ENCODE measurements at regions not wholly inside any gene's neighbourhood (a gene's known extent, or its start where the extent isn't known, plus 50 kb on each side); places are given as distances from the start of the nearest gene placed in this dataset.
"Not testable (repeated sequence)": the region's sequence is repeated elsewhere in the genome, so short reads cannot be mapped to it uniquely, and the experiment has no call there.

DNA sequence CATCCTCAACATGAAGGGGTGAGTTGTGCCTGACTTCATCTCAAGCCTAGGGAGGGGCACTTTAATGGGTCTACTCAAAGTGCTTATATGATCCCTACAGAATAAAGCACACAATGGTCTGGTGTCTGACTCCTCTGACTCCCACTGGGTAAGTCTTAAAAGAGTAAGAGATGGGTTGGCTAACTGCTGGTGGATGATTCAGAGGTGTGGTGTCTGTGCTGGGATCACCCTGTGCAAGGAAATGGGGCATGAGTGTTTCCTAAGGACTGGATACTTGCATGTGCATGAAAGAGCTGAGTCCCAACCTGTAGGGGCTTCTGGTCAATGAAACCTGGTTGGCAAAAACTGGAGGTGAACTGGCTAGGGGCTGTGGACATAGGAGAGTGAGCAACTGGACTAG, 158.8 kb downstream of the IL20RB start:
- no peak for DNase-seq (ENCODE audit: low read depth in 2 of 2)

DNA sequence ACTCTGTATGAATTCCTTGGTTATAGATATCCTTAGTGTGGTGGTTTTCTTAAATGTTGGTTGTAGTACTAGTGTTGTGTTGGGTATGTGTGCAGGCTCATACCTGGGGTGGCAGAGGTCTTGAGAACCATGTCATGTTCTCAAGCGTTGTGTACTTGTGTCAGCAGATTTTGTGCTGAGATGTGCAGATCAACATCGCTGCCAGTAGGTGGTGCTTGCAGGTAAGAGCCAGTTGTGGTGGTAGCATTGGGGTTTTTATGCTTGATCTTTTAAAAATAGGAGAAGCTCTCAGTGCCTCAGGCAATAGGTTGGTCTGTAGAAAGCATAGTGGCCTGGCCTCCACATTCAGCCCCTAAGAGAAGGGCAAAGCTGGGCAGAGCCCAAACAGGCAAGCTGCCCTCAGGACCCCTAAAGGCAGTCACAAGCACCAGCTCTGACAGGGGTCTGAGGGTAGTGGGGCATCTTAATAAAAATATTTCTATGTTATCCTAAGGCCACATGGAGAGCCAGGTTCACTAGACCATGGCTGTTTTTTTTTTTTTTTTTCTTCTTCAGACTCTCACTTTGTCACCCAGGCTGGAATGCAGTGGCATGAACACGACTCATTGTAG, 164.0 kb downstream of the IL20RB start:
- DNase-seq (ENCODE audit: low read depth in 2 of 2) = peak in 1 of 2 donors; percentile 2

DNA sequence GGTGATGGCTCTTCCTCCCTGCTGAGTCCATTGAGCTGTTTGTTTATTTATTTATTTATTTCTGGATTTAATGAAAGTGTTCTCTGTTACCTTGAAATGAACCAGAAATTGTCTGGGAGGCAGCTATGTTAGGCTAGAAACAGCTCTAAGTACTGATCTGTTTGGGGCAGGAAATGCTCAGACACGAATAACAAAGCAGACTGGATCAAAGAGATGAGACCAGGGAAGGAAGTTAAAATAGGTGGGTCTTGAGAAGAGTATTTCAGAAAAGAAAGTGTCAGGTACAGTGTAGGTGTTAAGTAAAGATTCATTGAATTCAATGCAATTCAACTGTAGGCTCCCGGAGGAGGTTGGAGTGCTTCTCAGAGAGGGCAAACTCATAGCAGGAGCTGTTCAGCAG, 173.3 kb downstream of the IL20RB start:
- no peak for DNase-seq (ENCODE audit: low read depth in 2 of 2)

DNA sequence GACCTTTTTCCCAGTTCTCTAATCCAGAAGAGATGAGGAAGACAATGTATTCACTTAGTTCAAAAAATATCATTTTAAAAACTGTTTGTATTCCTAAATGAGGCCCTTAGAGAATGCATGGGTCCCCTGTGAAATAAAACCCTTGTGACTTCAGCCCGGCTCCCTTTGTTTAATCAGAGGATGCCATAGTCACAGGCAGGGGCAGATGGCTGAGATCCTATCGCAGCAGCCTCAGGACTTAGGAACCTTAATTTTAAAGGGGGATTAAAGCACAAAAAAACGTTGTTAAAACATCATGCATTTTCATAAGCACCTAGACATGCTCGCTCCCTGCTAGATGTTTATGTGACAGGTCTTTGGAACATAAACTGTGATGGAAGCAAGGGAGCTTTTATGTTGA, 176.6 kb downstream of the IL20RB start:
- no peak for DNase-seq (ENCODE audit: low read depth in 2 of 2)

DNA sequence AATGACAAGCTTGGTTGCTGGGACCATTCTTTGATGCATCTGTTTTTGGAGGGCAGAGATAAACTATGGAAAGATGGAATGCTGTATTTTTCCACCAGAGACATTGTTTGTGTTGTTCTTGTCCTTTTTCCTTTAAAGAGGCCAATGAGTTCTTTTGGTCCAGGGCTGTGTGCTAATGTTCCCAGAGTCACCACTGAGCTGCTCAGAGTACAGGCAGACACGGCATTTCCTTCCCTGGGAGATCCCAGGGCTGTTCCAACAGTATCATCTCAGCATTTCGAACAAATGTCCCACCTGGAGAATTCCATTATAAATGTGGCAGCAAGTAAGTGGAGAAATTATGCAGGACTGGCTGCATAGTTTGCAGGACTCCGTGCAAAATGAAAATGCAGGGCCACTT, 190.6 kb downstream of the IL20RB start:
- DNase-seq (ENCODE audit: low read depth in 2 of 2) = no peak

DNA sequence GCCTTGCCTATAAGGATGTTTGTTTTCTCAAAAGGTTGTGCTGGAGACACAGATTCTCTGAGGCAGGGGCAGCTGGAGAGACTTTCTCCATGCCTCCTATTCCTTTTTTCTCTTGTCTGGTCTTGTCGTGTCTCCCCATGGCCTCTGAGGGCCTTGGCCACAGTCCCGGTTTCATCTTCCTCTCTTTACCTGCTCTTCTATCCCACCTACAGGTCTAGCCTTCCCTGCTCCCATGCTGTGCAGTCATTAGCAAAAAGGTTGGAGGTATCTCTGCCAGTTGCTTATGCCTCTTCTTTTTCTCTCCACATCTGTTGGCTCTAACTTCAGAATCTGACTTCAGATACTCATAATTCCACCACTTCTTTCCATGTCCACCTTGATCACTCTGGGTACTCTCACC, 191.1 kb downstream of the IL20RB start:
- no peak for DNase-seq (ENCODE audit: low read depth in 2 of 2)

DNA sequence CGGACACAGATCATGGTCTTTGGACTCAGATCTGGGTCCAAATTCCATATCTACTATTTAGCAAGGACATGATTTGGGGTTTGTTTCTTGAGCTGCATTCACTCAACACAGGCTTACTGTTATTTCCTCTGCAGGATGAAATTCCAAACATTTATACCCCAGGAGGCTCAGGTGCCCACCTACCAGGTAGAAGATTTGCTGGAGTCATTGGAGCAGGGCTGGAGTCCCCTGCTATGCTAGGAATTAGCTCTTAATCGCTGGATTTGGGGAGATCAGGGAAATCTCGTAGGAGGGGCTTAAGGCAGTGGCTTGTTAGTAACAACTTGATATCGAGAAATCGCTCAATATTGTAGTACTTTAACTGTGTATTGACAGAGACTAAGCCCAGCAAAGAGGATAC, 193.0 kb downstream of the IL20RB start:
- no peak for DNase-seq (ENCODE audit: low read depth in 2 of 2)

DNA sequence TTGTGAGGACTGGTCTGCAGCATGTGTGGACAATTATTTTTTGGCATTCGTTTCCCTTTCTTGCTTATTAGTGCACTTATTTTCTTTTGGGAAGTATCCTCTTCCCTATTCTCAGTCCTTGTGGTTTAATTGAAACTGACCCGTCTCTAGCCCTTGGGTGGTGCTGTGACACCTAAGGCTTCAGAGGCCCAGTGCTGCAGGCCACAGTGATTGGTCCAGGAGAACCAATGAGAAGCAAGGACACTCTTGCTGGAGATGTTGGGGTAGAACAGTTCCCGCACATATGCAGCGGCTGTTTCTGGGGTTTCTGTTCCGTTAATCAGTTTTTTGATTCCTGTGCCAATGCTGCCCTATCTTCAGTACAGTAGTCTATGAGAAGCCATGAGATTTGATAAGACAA, 195.3 kb downstream of the IL20RB start:
- DNase-seq (ENCODE audit: low read depth in 2 of 2) = not testable (repeated sequence)

DNA sequence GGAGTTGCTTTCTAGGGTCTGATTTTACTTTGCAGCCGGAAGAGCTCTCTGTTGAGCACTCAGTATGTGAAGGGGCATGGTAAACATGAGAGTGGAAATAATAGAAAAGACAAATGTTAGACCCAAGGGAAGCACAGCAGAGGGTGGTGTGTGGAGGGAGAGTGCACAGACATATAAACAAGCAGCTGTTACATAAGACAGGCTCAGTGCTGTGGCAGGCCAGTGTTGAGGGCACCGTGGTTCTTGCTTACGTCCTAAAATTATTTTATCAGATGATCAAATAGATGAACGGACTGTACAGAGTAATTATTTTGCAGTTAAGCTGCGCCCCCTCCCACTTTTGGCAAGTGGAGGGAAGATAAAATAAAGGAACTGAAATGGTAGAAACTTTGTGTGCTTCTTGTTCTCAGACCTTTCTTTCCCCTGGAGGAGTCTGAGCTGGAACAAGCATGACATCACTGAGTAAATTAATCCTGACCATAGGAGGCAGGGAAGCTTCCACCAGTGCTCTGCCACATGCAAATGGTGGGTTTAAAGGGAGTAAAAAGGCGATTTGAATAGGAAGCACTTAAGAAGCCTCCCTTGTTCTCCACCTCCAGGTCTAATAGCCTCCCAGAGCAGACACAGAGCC, 205.6 kb downstream of the IL20RB start:
- no peak for DNase-seq (ENCODE audit: low read depth in 2 of 2)

DNA sequence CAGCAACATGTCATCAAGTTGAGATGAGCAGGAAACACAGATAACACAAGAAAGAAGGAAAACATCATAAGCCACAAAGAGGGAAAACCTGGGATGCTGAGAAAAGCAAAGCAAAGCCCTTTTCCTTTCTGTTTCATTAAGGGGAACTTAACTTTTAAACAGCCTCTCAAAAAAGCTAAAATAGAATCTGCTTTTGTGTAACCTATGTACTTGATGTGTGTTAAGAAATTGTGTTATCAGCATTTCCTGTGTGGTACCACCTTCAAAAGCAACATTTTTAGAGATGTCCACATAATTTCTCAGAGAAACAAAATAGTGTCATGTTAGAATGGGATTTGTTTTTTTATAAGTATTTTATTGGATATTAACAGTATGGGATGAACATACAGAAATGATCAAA, 206.2 kb downstream of the IL20RB start:
- DNase-seq (ENCODE audit: low read depth in 2 of 2) = no peak

DNA sequence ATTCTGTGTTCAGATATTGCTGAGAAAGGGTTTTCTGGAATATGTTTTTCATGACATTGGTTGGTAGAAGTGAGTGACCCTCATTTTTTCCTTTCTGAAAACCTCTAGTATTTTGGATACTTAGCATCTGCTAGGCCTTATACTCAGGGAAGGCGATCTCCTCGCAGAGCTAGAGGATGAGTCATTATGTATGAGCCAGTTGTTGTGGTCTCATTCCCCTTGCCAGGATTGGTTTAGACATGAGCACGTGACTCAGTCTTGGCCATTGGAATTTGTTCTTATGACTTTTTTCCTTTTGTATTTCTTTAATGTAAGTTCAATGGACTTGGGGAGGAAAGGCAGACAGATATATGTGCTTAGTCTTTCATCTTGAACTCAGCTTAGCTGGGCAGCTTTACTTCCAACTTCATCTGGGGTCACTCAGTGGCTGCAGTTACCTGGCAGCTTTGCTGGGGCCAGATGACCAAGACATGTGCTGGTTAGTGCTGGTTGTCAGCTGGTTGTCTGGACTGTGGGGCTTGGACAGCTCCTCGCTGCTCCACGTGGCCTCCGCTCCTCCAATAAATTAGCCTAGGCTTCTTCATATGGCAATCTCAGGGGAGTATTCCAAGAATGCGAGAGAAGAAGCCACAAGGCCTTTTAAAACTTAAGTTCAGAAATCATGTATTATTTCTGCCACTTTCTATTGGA, 207.5 kb downstream of the IL20RB start:
- no peak for DNase-seq (ENCODE audit: low read depth in 2 of 2)

DNA sequence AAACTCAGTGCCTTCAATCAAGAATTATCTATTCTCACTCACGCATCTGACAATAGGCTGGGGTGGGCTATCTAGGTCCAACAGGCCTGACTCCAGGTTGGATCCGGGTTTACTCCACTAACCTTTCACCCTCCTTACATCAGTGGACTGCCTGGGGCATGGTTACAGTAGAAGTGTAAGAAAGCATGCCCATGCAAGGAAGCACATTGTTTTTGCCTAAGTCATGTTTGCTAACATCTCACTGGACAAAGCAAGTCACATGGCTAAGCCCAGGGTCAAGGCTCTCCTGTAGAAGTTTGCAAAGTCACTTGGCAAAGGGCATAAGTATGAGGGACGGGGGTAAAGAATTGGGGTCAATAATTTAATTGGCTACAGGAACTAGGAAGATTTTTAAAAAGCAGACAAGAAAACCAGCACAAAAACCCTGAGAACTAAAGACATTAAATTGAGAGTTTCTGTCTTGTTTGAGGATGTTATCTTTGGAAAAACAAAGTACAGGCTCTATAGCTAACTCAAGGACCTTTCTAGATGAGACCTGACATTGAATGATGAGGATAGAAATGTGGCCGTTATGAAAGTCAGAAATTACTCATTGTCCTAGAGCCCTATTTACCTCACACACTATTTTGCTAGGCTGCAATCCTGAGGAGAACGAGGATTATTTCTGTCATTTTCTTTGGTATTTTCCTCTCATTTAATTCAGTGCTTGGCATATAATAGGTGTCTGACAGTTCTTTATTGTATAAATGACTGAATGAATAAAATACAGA, 214.2 kb downstream of the IL20RB start:
- no peak for DNase-seq (ENCODE audit: low read depth in 2 of 2)

DNA sequence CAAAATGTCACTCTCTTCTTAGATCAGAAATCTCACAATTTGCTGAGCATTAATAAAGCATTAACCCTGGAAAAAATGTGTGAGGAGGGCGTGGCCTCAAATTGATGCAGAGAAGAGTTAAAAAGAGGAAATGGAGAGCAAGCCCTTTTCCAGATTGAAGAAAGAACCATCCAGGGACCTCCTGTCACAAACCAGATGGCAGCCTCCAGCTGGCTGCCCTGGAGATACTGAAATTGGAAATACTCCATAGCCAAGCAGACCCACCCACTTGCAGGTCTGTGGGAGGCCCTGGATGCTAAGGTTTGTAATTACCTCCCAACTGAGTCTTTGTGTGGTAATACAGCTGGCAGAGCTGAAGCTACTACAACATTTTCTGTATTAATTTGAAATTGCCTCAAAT, 214.9 kb downstream of the IL20RB start:
- DNase-seq (ENCODE audit: low read depth in 2 of 2) = no peak

DNA sequence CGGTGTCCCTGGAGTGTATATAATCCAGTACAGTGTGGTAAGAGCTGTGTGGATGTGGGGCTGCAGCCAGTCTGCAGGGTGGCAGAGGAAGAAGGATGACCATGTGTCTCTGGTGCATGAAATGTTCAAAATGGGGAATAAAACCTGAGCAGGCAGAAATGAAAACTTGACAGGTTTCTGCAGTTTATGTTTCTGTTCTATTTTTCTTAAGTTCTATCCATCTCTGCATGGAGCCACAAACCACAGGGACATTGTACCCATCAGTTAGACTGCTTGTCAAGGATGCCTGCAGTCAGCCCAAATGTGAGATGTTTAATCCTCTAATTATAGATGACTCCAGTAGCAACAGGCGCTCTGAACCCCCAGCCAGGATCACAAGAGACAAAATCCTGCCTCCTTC, 216.7 kb downstream of the IL20RB start:
- DNase-seq (ENCODE audit: low read depth in 2 of 2) = no peak

DNA sequence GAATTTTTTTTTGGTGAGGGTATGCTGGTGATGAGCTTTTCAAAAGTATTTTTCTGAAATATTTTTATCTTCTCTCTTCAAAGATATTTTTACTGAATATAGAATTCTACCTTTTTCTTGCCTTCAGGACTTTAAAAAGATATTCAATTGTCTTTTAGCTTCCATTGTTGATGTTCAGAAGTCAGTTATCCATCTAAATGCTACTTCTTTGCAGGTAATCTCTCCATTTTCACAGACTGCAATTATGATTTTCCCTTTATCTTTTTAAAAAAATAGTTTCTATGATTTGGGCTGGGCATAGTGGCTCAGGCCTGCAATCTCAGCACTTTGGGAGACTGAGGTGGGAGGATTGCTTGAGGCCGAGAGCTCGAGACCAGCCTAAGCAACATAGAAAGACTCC, 222.4 kb downstream of the IL20RB start:
- DNase-seq (ENCODE audit: low read depth in 2 of 2) = no peak

DNA sequence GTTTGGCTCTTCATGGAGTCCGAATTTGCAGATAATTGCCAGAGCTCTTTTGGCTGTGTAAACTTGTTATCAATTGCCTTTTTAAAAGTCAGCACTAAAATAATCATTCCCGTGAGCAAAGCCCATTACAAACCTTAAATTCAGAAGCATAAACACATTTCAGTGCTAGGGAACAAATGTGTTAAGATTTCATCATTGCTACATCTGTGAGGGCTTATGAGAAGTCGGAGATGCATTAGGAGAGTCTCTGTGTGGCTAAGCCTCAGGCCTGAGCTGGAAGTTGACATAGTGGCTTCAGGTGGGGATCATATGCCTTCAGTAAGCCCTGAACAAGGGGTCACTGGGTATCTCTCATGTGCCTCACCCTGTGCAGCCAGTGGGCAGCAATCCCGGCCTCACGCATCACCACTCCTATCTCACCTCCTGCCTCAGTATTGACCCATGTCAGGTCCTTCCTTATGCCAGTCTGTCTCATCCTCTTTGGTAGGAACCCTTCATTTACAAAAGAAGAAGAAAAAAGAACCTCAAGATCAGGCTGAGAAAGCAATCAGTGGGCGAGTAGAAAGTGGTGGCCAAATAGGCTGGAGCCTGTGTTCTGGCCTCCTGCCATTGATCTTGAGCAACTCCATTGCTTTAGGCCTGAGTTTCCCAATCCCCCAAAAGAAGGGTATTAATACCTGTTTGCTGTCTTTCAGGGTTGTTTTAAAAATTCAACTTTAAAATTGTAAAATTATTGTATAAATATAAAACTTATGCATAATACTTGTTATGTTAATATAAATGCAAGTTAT, 233.5 kb downstream of the IL20RB start:
- DNase-seq (ENCODE audit: low read depth in 2 of 2) = no peak

DNA sequence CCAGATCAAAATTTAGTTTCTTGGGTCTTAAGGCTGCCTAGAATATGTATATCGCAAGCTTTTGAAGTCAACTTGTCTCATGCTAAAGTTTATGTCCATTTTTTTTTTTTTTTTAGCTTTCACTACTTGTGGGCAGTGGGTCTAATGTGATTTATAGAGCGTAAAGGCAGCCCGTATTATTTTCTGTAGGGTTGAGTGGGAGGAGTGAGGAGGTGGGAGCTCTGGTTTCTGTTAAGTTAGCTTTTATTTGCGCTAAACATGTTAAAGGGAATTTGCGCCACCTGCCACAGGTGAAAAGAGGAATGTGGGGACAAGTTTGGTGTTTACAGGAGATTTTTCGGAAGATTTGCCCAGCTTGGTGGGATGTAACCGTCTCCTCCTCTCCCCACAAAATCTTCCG, 234.2 kb downstream of the IL20RB start:
- no peak for DNase-seq (ENCODE audit: low read depth in 2 of 2)

DNA sequence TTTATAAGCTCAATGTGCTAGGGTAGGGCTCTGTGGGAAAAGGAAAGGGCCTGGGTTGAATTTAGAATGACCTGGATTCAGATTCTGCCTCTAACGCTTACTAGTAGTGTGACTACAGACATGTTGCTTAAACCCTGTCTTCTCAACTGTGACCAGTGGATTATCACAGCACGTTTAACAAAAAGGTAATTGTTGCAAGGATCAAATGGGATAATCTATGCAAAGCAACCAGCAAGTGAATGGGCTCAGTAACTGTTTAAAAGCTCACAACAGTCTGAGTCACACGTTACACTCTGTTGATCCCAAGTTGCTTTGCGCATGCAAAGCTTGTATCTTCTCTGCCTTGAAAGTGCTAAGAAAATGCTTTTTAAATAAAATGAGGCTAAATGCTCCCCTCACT, 236.5 kb downstream of the IL20RB start:
- DNase-seq (ENCODE audit: low read depth in 2 of 2) = no peak

DNA sequence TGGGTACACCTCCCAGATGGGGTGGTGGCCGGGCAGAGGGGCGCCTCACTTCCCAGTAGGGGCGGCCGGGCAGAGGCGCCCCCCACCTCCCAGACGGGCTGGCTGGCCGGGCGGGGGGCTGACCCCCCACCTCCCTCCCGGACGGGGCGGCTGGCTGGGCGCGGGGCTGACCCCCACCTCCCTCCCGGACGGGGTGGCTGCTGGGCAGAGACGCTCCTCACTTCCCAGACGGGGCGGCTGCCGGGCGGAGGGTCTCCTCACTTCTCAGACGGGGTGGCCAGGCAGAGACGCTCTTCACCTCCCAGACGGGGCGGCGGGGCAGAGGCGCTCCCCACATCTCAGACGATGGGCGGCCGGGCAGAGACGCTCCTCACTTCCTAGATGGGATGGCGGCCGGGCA, 240.6 kb downstream of the IL20RB start:
- not testable (repeated sequence) for DNase-seq (ENCODE audit: low read depth in 2 of 2)

DNA sequence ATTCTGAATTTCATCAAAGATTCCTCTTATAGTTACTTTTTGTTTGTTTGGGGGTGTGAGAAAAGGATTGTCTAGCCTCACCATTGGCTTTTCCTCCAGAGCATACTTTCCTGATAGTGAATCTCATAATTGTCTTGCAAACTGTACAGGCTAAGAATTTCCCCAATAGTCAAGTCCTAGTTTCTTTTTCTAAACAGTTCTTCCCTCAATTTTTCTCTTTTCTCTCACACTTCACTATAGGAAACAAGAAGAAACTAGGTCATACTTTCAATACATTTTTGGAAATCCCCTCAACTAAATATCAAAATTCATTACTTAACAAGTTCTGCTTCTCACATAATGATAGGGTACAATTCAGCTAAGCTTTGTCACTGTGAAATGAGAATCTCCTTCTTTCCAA, 241.9 kb downstream of the IL20RB start:
- DNase-seq (ENCODE audit: low read depth in 2 of 2) = no peak

DNA sequence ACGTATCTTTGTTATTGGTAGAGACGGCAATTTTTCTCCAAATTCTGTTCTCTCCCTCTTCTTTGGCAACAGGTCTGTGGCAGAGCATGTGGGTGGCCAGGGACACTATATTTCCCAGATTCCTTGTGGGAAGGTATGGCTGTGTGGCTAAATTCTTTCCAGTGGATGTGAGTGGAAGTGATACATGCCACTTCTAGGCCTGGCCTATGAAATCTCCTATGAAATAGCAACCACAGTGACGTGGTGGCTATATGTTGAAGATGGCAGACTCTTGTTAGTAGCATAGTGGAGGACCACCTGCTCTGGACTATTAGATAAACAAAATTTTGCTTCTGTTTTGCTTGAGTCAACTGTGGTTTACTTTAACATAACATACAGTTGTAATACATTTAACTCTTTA, 243.3 kb downstream of the IL20RB start:
- DNase-seq (ENCODE audit: low read depth in 2 of 2) = no peak

DNA sequence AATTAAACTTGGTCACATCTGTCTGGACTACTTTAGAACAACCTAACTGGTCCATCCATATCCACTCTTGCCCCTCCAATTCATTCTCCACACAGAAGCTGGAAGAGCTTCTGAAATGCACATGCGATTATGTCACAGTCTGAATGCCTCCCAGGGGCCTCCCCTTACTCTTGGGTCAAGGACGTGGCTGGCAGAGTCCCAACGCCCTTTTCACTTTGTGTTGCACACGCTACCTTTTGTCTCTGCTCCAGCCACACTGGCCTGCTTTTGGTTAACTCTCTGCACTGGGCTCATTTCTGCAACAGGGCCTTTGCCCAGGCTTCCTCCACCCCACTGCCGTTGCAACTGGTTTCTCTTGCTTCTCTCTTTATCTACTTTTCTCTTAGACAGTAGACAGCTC, 245.2 kb downstream of the IL20RB start:
- DNase-seq (ENCODE audit: low read depth in 2 of 2) = no peak

All from stimulated activated CD4-positive, alpha-beta T cell treated with anti-CD3 and anti-CD28 coated beads, Interleukin-15, amount 100 ng/mL, for 48 hours (primary cell).